ENCODE measurements at regions not wholly inside any gene's neighbourhood (a gene's known extent, or its start where the extent isn't known, plus 50 kb on each side); places are given as distances from the start of the nearest gene placed in this dataset.

- Histone ChIP-seq H3K9me3 (ENCODE audit: low read length) (no peaks in the 10 kb centered on the region), H3K27ac (ENCODE audit: low read depth, low read length) (no peak overlapping the region), H3K36me3 (ENCODE audit: insufficient read depth, low read length) (no peaks in the 10 kb centered on the region), H3K27me3 (ENCODE audit: insufficient read depth, low read length, poor library complexity, severe bottlenecking) (no peaks in the 10 kb centered on the region), H3K4me1 (ENCODE audit: insufficient read depth, low read length) (no peaks in the 10 kb centered on the region), H3K4me3 (ENCODE audit: low read length) (no peak overlapping the region)
- ChIA-PET CTCF (no interaction called here), POLR2A (no interaction called here)
- H3K36me3 Mint-ChIP-seq: no peaks in the 10 kb centered on the region
- H3K9me3 Mint-ChIP-seq: no peaks in the 10 kb centered on the region
- H3K4me1 Mint-ChIP-seq: no peaks in the 10 kb centered on the region
- peaks cover 6 to 10% of the 10 kb centered on the region in 2 donors for H3K27me3 Mint-ChIP-seq
- H3K27ac Mint-ChIP-seq: no peak overlapping the region
- DNase-seq: no peak
- no peak overlapping the region for H3K4me3 Mint-ChIP-seq
Measured at GRCh38 chr11:87444993-87445392, 407.3 kb downstream of the TMEM135 start.

DNA sequence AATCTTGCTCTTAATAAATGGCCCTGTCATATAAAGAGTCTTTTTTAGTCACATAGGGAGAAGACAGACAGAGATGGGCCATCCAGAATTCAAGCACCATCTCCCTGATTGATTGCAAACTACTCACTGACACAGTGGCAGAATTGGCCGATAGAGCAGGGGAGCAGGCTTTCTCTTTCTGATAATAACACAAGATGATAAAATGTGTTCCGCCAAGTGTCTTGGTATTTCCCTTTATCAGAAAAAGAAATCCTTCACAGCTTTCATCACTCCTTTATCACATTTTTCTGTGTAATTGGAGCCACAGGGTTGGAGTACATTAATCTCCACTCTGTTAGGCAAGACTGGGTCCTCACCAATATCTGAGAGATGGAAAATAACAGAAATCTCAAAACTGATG lies 406.0 kb downstream of the TMEM135 start:
- DNase-seq: no peak
- H3K4me3 Mint-ChIP-seq: no peak overlapping the region
- no peaks in the 10 kb centered on the region for H3K9me3 Mint-ChIP-seq
- Histone ChIP-seq H3K27me3 (ENCODE audit: insufficient read depth, low read length, poor library complexity, severe bottlenecking) (no peaks in the 10 kb centered on the region), H3K4me1 (ENCODE audit: insufficient read depth, low read length) (no peaks in the 10 kb centered on the region), H3K9me3 (ENCODE audit: low read length) (no peaks in the 10 kb centered on the region), H3K36me3 (ENCODE audit: insufficient read depth, low read length) (no peaks in the 10 kb centered on the region), H3K4me3 (ENCODE audit: low read length) (no peak overlapping the region), H3K27ac (ENCODE audit: low read depth, low read length) (no peak overlapping the region)
- H3K36me3 Mint-ChIP-seq: peaks cover 0 to 1% (median 0%) of the 10 kb centered on the region in 3 donors
- H3K27me3 Mint-ChIP-seq: peaks cover 6 to 13% of the 10 kb centered on the region in 2 donors
- H3K27ac Mint-ChIP-seq: no peak overlapping the region
- CTCF ChIA-PET: no interaction called here
- H3K4me1 Mint-ChIP-seq: no peaks in the 10 kb centered on the region
- POLR2A ChIA-PET: no interaction called here

GRCh38 chr11:87440076-87440770 lies 402.5 kb downstream of the TMEM135 start:
- Histone ChIP-seq H3K9me3 (ENCODE audit: low read length) (no peaks in the 10 kb centered on the region), H3K27ac (ENCODE audit: low read depth, low read length) (no peak overlapping the region), H3K27me3 (ENCODE audit: insufficient read depth, low read length, poor library complexity, severe bottlenecking) (no peaks in the 10 kb centered on the region), H3K4me1 (ENCODE audit: insufficient read depth, low read length) (no peaks in the 10 kb centered on the region), H3K4me3 (ENCODE audit: low read length) (no peak overlapping the region), H3K36me3 (ENCODE audit: insufficient read depth, low read length) (no peaks in the 10 kb centered on the region)
- DNase-seq: no peak
- Mint-ChIP-seq H3K4me3 (no peak overlapping the region), H3K27me3 (peaks cover under 1 to 5% of the 10 kb centered on the region in 2 donors), H3K27ac (no peak overlapping the region), H3K9me3 (no peaks in the 10 kb centered on the region), H3K36me3 (peaks cover 0 to 1% (median 0%) of the 10 kb centered on the region in 3 donors), H3K4me1 (no peaks in the 10 kb centered on the region)
- POLR2A ChIA-PET: no interaction called here
- CTCF ChIA-PET: interaction anchor here (2.0 kb wide), 1 partner anchor 8 kb away, joined by 7 read pairs; no protein-coding TSS in a partner anchor

DNA sequence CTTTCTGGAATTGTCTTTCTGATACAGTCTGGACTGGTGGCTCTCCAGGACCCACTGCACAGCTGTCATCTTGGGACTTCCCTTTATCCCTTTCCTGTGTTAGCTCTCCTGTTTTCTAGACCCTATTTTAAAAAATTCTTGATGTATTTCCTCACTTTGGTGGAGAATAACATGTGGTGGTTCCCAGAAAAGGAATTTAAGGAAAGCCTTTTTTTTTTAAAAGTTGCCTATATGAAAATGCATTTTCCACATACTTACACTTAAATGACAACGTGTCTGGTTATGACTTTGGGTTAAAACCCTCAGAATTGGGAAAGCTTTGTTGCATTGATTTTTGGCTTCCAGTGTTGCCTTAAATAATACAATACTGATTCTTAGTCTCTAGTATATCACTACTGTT lies 400.7 kb downstream of the TMEM135 start:
- Histone ChIP-seq H3K4me1 (ENCODE audit: insufficient read depth, low read length) (no peaks in the 10 kb centered on the region), H3K4me3 (ENCODE audit: low read length) (no peak overlapping the region), H3K36me3 (ENCODE audit: insufficient read depth, low read length) (no peaks in the 10 kb centered on the region), H3K9me3 (ENCODE audit: low read length) (no peaks in the 10 kb centered on the region), H3K27me3 (ENCODE audit: insufficient read depth, low read length, poor library complexity, severe bottlenecking) (no peaks in the 10 kb centered on the region), H3K27ac (ENCODE audit: low read depth, low read length) (no peak overlapping the region)
- ChIA-PET POLR2A (no interaction called here), CTCF (no interaction called here)
- DNase-seq: no peak
- Mint-ChIP-seq H3K36me3 (peaks cover 0 to 1% (median 0%) of the 10 kb centered on the region in 3 donors), H3K4me1 (no peaks in the 10 kb centered on the region), H3K9me3 (no peaks in the 10 kb centered on the region), H3K27ac (no peak overlapping the region), H3K27me3 (peaks cover 0 to 8% of the 10 kb centered on the region in 2 donors), H3K4me3 (no peak overlapping the region)

GRCh38 chr11:87437844-87438223 lies 400.1 kb downstream of the TMEM135 start:
- Histone ChIP-seq H3K27ac (ENCODE audit: low read depth, low read length) (no peak overlapping the region), H3K4me1 (ENCODE audit: insufficient read depth, low read length) (no peaks in the 10 kb centered on the region), H3K9me3 (ENCODE audit: low read length) (no peaks in the 10 kb centered on the region), H3K36me3 (ENCODE audit: insufficient read depth, low read length) (no peaks in the 10 kb centered on the region), H3K27me3 (ENCODE audit: insufficient read depth, low read length, poor library complexity, severe bottlenecking) (no peaks in the 10 kb centered on the region), H3K4me3 (ENCODE audit: low read length) (no peak overlapping the region)
- Mint-ChIP-seq H3K9me3 (no peaks in the 10 kb centered on the region), H3K27ac (no peak overlapping the region), H3K27me3 (peaks cover 0 to 8% of the 10 kb centered on the region in 2 donors), H3K4me3 (no peak overlapping the region), H3K36me3 (peaks cover 0 to 1% (median 0%) of the 10 kb centered on the region in 3 donors), H3K4me1 (no peaks in the 10 kb centered on the region)
- CTCF ChIA-PET: no interaction called here
- DNase-seq: no peak
- POLR2A ChIA-PET: no interaction called here

DNA sequence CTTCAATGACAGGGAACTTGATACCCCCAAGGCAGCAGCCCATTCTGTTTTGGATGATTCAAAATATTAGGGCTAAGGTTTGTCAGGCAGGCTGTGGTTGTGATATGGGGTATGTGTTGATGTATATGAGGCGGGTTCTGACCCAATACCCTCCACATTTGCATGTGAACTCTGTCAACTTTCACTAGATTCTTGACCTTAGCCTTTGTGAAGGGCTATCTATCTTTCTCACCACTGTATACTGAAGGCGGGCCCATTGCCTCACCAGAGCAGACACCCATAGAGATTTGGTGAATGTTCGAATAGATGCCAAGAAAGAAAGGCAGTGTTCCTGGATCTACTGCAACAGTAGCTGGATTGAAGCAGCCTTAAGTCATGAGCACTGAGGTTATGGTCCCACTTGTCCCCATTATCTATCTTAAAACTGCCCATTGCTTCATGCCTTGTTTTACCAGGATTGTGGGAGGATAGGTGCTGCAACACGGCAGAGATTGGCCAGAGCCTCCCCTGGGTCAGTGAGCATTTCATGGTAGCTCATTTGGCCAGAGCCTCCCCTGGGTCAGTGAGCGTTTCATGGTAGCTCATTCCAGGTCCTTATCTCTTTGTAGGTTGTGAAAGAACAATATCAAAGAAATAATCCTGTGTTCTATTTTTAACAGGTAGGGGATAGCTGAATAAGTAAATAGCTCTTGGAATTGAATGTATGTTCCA lies 399.6 kb downstream of the TMEM135 start:
- DNase-seq: no peak
- no peak overlapping the region for H3K4me3 Mint-ChIP-seq

GRCh38 chr11:87432022-87432421 lies 394.3 kb downstream of the TMEM135 start:
- Mint-ChIP-seq H3K4me1 (no peaks in the 10 kb centered on the region), H3K27ac (no peak overlapping the region), H3K27me3 (peaks cover 2 to 4% of the 10 kb centered on the region in 2 donors), H3K4me3 (no peak overlapping the region), H3K9me3 (no peaks in the 10 kb centered on the region), H3K36me3 (no peaks in the 10 kb centered on the region)
- ChIA-PET POLR2A (no interaction called here), CTCF (interaction anchor here (1.8 kb wide), 2 partner anchors 9 to 11 kb away, joined by 6 to 7 read pairs; no protein-coding TSS in a partner anchor)
- no peak overlapping the region for H3K4me3 ChIP-seq (ENCODE audit: low read length)
- no peaks in the 10 kb centered on the region for H3K36me3 ChIP-seq (ENCODE audit: insufficient read depth, low read length)
- H3K27me3 ChIP-seq (ENCODE audit: insufficient read depth, low read length, poor library complexity, severe bottlenecking): no peaks in the 10 kb centered on the region
- DNase-seq: no peak
- no peaks in the 10 kb centered on the region for H3K9me3 ChIP-seq (ENCODE audit: low read length)
- no peaks in the 10 kb centered on the region for H3K4me1 ChIP-seq (ENCODE audit: insufficient read depth, low read length)
- H3K27ac ChIP-seq (ENCODE audit: low read depth, low read length): no peak overlapping the region

More for the DNA sequence above, 399.6 kb downstream of the TMEM135 start:
- no peaks in the 10 kb centered on the region for H3K36me3 ChIP-seq (ENCODE audit: insufficient read depth, low read length)
- ChIA-PET POLR2A (no interaction called here), CTCF (no interaction called here)
- H3K27me3 ChIP-seq (ENCODE audit: insufficient read depth, low read length, poor library complexity, severe bottlenecking): no peaks in the 10 kb centered on the region
- H3K4me1 Mint-ChIP-seq: no peaks in the 10 kb centered on the region
- no peak overlapping the region for H3K27ac ChIP-seq (ENCODE audit: low read depth, low read length)
- no peaks in the 10 kb centered on the region for H3K9me3 ChIP-seq (ENCODE audit: low read length)
- H3K36me3 Mint-ChIP-seq: peaks cover 0 to 1% (median 0%) of the 10 kb centered on the region in 3 donors
- H3K27ac Mint-ChIP-seq: no peak overlapping the region
- no peaks in the 10 kb centered on the region for H3K4me1 ChIP-seq (ENCODE audit: insufficient read depth, low read length)
- H3K27me3 Mint-ChIP-seq: peaks cover 0 to 8% of the 10 kb centered on the region in 2 donors
- no peak overlapping the region for H3K4me3 ChIP-seq (ENCODE audit: low read length)
- no peaks in the 10 kb centered on the region for H3K9me3 Mint-ChIP-seq

DNA sequence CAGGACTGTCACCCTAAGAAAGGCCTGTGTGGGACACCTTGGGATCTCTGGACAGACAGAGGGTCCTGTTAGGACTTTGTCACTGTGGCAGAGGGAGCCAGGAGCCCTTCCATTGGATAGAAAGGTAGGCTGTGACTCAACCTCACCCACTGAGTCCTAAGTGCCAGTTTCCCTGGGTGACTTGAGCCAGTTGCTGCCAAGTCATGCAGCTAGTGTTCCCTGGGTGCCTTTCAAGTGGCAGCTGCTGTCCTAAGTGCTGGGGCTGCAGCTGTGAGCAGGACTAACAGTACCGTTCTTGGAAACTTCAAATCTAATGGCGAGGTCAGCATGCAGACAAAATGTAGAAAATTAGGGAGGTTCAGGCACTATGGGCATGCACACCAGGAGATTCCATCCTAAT lies 393.7 kb downstream of the TMEM135 start:
- Histone ChIP-seq H3K27ac (ENCODE audit: low read depth, low read length) (no peak overlapping the region), H3K4me1 (ENCODE audit: insufficient read depth, low read length) (no peaks in the 10 kb centered on the region), H3K9me3 (ENCODE audit: low read length) (no peaks in the 10 kb centered on the region), H3K36me3 (ENCODE audit: insufficient read depth, low read length) (no peaks in the 10 kb centered on the region), H3K27me3 (ENCODE audit: insufficient read depth, low read length, poor library complexity, severe bottlenecking) (no peaks in the 10 kb centered on the region), H3K4me3 (ENCODE audit: low read length) (no peak overlapping the region)
- Mint-ChIP-seq H3K4me1 (no peaks in the 10 kb centered on the region), H3K36me3 (no peaks in the 10 kb centered on the region), H3K27ac (no peak overlapping the region), H3K27me3 (peaks cover 2 to 4% of the 10 kb centered on the region in 2 donors), H3K4me3 (no peak overlapping the region), H3K9me3 (no peaks in the 10 kb centered on the region)
- ChIA-PET CTCF (interaction anchor here (1.8 kb wide), 2 partner anchors 10 kb away, joined by 6 to 7 read pairs; no protein-coding TSS in a partner anchor), POLR2A (no interaction called here)
- no peak for DNase-seq

Measured in CD8-positive, alpha-beta memory T cell (primary cell).